AG10803 (cell line): ENCODE measurements at regions not wholly inside any gene's neighbourhood (a gene's known extent, or its start where the extent isn't known, plus 50 kb on each side); places are given as distances from the start of the nearest gene placed in this dataset.

Experiments
- DNase-seq: peaks from one replicate; pipeline ENCODE4 v3.0.0; 2010; ENCODE audit warnings: low read depth
- H3K4me3 ChIP-seq: 2 replicates; pipeline ENCODE4 v1.5.1; 2011; ENCODE audit warnings: mild to moderate bottlenecking, low read length, control low read depth
- CTCF ChIP-seq: conservative IDR thresholded peaks from 2 replicates; pipeline ENCODE4 v1.5.1; 2011; ENCODE audit warnings: mild to moderate bottlenecking, low read length, control low read depth, inconsistent platforms

- peak; percentile 69 for DNase-seq
- H3K4me3 ChIP-seq, result no peak overlapping the region
- TF ChIP-seq CTCF, result no peak
Measured at GRCh38 chr11:110908401-110909105, 196.3 kb upstream of the ARHGAP20 start.

- no peak for TF ChIP-seq CTCF
- peak; percentile 71 for DNase-seq
- H3K4me3 ChIP-seq, result no peak overlapping the region
Measured at GRCh38 chr11:110907629-110908028, 195.4 kb upstream of the ARHGAP20 start.

- no peak overlapping the region for H3K4me3 ChIP-seq
- DNase-seq, result no peak
- TF ChIP-seq CTCF, result no peak
Measured at GRCh38 chr11:110903830-110904229, 191.6 kb upstream of the ARHGAP20 start.

- no peak for DNase-seq
- no peak overlapping the region for H3K4me3 ChIP-seq
- no peak for TF ChIP-seq CTCF
Measured at GRCh38 chr11:110903378-110903777, 191.1 kb upstream of the ARHGAP20 start.

GRCh38 chr11:110901441-110901840, 189.2 kb upstream of the ARHGAP20 start:
- no peak overlapping the region for H3K4me3 ChIP-seq
- no peak for DNase-seq
- no peak for TF ChIP-seq CTCF

GRCh38 chr11:110900426-110900825, 188.2 kb upstream of the ARHGAP20 start:
- no peak for TF ChIP-seq CTCF
- DNase-seq, result no peak
- H3K4me3 ChIP-seq, result no peak overlapping the region

GRCh38 chr11:110897035-110897434, 184.8 kb upstream of the ARHGAP20 start:
- DNase-seq, result peak; percentile 82
- TF ChIP-seq CTCF, result no peak
- no peak overlapping the region for H3K4me3 ChIP-seq
